Bone marrow (tissue), 2 donors: ENCODE measurements at regions not wholly inside any gene's neighbourhood (a gene's known extent, or its start where the extent isn't known, plus 50 kb on each side); places are given as distances from the start of the nearest gene placed in this dataset.

Source experiments
- DNase-seq, 2 donors: peaks; one replicate each; lab custom pipeline; 2025; lab: John Stamatoyannopoulos, UW

DNA sequence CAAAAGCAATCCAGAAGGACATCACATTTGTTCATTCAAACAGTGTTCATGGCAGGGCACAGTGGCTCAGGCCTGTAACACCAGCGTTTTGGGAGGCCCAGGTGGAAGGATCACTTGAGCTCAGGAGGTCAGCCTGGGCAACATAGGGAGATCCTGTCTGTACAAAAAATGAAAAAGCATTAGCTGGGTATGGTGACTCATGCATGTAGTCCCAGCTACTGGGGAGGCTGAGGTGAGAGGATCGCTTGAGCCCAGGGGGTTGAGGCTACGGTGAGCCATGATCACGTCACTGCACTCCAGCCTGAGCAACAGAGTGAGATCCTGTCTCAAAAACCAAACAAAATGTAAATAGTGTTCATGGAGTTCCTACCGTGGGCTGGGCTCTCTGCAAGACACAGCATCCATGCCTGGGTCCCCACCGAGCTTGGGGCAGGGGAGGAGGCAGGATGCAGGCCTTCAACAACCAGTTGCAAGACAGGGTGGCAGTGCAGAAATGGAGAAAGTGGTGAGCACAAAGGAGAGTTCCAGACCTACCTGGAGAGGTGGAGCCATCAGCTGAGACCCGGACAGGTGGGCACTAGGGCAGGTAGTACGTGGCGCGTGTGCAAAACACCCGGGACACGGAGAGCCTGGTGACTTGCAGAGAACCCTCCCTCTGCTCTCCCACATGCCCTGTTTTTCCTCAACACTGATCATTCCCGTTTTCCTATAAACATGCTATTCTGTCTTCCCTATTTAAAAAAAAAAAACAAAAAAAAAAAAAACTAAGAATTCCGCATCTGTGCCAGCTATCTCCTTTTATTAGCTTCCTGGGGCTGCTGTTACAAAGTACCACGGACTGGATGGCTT is 138.9 kb downstream of the TOMM20 start:
- no peak for DNase-seq

DNA sequence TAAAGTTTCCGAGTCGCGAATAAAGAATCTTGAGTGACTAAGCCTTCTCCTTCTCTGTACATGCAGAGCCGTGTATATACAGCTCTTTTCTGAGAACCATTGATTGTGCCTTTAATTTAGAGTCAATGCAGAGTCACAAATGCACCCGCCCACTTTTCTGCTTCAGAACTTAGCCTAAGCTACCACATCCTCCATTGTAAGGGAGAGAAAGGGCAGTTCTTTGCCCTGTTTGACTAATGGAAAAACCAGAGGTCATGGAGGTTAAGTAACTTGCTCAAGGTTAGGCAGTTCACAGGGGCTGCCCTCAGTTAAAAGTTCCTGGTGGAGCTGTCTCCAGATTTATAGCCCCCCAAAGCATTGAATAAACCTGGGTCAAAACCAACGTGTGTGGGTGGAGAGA is 139.6 kb downstream of the TOMM20 start:
- no peak for DNase-seq

DNA sequence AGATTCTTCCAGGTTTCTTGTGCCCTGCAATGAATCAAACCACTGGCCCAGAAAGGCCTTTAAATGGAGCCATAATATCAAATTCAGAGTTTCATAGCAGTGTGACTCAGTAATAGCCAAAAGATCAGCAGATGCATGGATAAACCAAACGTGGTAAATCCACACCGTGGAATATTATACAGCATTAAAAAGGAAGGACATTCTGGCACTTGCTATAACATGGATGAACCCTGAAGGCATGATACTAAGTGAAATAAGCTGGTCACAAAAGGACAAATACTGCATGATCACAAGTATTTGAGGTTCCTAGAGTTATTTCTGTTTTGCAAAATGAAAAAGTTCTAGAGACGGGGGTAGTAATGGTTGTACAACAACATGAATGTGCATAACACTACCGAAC is 140.1 kb downstream of the TOMM20 start:
- DNase-seq: no peak

- no peak for DNase-seq
Measured at GRCh38 chr1:234988155-234988517, 140.5 kb downstream of the TOMM20 start.

DNA sequence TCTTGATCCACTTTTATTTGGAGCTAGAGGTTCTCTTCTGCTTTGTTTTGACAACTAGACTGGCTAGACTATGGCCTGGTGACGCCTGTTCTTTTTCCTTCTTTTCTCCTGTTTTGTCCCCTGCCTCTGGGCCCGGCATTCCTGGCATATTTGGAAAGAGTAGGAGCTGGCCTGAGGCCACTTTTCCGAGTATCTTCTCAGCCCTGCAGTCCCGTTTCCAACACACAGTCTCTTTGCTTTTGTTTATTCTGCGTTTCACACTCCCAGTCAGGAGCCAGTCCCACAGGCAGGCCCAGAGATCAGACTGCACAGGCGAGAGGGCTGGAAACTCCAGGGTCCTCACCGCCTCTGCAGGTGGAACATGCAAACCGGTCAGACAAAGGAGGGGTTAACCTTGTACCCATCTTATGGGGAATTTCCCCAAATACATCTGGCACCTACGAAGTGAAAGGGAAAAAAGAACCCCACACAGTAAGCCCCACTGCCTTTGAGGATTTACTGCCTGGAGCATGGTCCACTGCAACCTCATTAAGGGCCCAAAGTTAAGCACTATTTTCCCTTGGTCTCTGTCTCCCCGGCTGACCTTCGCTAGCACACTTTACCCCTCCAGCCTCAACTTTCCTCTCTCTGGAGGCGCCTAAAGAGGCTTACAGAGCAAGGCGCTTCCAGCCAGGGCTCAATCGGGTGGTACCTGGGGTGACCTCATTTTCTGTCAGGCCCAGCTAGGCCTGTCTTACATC is 141.1 kb downstream of the TOMM20 start:
- DNase-seq: no peak

GRCh38 chr1:234986750-234987414 is 141.8 kb downstream of the TOMM20 start:
- DNase-seq: no peak

DNA sequence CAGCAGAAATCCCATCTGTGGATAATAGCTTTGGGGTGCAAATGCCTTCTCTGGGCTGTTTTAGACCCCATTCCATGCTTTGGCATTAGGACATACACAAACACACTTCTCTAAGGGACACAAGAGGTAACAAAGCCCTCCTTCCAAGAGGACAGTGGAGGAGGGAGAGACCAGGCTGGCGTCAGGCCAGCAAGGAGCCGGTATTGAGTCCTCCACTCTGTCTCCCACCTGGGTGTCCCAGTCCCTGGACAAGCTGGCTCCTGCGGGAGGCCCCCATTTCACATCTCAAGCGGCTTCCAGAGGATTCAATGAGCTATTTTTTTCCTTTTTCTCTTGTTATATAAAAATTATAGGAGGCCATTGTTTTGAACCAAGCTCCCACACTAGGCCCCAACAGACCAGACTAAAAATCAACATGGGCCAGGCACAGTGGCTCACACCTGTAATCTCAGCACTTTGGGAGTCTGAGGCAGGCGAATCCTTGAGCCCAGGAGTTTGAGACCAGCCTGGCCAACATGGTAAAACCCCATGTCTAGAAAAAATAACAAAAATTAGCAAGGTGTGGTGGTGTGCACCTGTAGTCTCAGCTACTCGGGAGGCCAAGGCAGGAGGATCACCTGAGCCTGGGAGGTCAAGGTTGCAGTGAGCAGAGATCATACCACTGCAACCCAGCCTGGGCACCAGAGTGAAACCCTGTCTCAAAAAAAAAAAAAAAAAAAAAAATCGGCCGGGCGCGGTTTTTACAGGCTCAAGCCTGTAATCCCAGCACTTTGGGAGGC is 142.9 kb downstream of the TOMM20 start:
- DNase-seq: no peak

- DNase-seq: no peak
Measured at GRCh38 chr1:234985007-234985370, 143.6 kb downstream of the TOMM20 start.

DNA sequence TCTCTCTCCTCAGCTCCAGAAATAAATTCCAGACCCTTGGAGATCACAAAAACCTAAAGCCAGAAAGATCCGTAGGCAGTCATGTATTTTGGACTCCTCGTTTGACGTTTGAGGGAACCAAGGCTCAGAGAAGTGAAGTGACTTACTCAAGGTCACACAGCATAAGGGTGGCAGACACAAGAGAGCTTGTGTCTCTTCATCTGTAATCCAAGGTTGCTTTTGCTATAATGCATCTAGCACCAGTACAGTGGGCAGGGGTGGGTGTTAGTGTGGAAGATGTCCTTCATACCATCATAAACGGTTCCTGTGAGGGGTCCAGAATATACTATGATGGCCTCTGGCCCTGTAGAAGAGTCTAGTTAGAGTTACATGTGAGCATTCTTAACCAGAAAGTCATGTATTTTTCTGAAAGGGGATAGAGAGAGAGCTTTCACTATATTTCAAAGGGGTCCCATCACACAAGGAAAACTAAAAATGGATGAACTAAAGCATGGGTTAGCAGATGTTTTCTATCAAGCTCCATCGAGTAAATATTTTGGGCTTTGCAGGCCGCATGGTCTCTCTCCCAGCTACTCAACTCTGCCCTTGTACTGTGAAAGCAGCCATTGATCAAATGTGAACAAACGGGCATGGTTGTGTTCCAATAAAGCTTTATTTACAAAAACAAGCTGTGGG is 144.9 kb downstream of the TOMM20 start:
- DNase-seq: no peak

DNA sequence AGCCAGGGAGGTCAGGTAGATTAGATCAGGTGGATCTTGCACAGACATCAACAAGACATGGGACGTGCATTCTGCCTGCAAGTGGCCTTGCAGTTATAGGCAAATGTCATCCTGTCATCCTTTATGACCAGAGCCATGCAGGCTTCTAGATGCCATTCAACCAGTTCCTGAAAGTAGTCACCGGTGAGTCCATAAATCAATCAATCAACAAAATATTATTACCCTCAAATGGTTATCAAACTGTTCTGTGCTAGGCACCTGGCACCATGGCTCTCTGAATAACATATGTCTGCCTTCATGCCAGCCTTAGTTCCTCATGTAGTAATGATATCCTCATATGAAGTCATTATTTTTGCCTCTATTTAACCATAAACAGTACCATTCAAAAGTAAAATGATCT is 146.9 kb downstream of the TOMM20 start:
- DNase-seq: no peak

GRCh38 chr1:234980645-234981396 is 147.8 kb downstream of the TOMM20 start:
- peak; percentile 85 to 99 for DNase-seq

DNA sequence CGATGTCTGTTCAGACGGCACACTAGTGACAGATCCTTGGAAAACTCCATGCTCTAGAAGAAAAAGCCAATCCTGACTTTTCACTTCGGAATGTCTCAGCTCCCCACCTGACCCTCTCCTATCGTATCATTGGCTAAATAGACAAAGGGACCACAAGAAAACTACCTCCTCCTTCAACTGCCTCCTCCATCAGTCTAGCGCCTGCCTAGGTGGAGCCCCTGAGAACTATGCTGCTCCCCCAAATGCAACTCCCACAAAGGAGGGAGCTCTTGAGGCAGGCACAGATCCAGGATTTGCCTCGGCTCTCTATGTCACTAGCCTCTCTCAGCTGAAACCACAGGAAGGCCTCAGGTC is 148.4 kb downstream of the TOMM20 start:
- peak in 1 of 2 donors; percentile 88 for DNase-seq

DNA sequence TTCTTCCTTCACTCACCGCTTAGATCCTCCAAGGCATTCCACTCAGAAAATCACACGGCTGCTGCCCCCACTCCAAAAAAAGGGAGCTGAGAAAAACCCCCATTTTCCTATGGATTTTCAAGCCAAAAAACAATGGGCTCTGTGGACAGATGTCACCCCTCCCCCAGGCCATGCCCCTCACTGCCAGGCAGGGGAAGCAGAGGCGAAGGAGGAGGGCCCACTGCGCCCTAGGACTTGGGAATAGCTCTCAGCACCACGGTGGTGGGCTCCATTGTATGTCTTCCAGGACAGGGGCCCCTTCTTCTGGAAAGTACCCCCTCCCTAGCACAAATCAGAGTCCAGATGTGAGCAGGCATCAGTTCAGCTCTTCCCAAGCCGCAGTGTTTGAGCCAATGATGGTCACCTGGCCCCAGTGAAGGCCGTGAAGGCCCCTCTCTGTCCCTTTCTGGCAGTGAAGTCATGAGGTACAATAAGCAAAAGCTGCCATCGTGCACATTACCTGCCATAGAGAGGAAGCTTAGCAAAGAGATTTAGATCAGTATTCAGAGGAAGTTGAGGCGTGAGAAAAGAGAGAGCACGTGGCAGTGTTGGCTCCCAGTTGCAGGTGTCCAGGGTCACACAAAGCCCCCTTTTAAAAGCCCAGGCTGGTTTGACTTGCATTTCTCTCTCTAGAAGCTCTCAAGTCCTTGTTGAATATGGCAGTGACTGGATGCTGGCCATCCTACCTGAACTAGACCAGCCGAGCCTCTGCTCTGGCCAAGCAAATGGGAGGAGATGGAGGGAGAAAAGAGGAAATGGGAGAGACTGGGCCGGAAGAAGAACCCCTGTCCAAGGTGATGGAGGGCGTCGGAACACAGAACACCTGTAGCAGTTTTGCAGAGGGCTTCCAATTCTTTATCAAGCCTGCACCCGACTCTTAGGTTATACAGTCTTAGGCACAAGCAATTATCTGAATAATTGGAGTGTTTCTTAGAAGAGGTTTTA is 149.0 kb downstream of the TOMM20 start:
- no peak for DNase-seq

- DNase-seq: peak; percentile 52 to 65
Measured at GRCh38 chr1:234978397-234979295, 150.0 kb downstream of the TOMM20 start.

DNA sequence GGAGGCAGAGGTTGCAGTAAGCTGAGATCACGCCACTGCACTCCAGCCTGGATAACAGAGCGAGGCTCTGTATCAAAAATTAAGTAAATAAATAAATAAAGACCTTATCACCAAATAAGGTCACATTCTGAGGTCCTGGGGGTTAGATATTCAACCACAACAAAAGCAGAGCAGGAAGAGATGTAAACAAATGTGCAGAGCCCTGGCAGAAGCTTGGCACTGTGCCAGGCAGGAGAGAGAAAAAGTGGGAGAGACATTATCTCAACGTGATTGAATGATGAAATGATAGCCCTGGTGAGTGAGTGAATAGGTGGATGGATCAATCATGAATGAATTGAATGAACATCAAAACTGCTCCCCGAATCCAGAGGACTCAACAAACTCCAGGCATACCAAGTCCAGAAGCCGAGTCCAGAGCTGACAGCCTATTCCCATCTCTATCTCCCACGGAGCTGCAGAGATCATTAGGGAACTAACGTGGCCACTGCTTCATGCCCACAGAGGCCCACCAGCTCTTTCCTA is 150.7 kb downstream of the TOMM20 start:
- no peak for DNase-seq

DNA sequence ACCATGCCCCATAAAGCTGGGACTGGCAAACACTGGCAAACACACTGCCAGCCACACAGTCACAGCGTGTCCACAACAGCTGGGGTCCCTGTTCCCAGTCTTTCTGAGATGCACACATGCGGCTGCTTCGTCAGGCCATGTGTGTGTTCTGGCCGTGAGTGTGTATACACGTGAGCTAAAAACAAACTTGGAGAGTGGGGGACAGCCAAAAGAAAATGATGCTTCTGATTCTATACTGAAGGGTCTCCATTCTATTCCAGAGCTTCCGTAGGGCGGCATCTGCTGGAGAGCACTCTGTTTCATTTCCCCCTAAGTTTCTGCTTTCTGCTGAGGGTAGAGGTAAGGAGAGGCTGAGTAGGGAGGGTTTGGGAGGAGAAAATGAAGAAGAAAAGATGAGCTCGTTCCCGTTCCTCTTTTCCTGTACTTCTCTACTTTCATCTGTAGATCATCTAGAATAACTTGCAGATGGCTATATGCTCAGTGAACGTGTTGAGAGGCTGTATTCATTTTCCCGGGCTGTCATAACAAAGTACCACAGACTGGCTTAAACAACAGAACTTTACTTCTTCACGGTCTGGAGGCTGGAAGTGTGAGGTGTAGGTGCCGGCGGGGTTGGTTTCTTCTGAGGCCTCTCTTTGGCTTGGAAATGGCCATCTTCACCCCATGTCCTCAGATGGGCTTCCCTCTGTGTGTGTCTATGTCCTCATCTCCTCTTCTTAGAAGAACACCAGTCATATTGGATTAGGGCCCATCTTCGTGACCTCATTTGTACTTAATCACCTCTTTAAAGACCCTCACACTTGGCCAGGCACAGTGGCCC is 151.6 kb downstream of the TOMM20 start:
- peak in 1 of 2 donors; percentile 48 for DNase-seq
